SW 1271 (cell line): ENCODE measurements at regions not wholly inside any gene's neighbourhood (a gene's known extent, or its start where the extent isn't known, plus 50 kb on each side); places are given as distances from the start of the nearest gene placed in this dataset.
"Not testable (repeated sequence)": the region's sequence is repeated elsewhere in the genome, so short reads cannot be mapped to it uniquely, and the experiment has no call there.

Source experiments
- DNase-seq, 2 experiments: peaks; one replicate each; lab custom pipeline; 2025; lab: John Stamatoyannopoulos, UW

GRCh38 chr4:75189711-75190335 lies 256.9 kb downstream of the PARM1 start:
- DNase-seq = no peak

GRCh38 chr4:75180790-75181776 lies 248.2 kb downstream of the PARM1 start:
- DNase-seq = no peak

- DNase-seq = no peak
Measured at GRCh38 chr4:75180217-75180616, 247.3 kb downstream of the PARM1 start.

DNA sequence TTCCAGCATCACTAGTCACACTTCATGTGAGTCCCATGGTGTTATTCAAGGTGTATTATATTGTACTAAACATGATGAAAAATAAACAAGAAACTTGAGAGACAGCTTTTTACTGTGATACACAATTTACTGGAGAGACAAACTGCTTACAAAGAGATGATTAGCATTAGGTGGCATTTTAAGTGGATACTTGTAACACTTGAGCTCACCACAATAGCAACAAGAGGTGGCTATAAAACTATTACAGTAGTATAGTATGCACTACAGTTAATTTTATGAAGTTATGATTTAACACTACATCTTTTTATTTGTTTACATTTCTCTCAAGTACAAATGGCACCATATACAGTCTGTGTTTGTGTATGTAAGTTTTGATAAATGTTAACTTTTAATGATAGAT lies 246.6 kb downstream of the PARM1 start:
- no peak for DNase-seq

- DNase-seq = no peak
Measured at GRCh38 chr4:75172551-75172950, 239.6 kb downstream of the PARM1 start.

- DNase-seq = no peak
Measured at GRCh38 chr4:75169427-75169826, 236.5 kb downstream of the PARM1 start.

GRCh38 chr4:75169020-75169419 lies 236.1 kb downstream of the PARM1 start:
- no peak for DNase-seq

- DNase-seq = no peak
Measured at GRCh38 chr4:75168548-75168947, 235.6 kb downstream of the PARM1 start.

DNA sequence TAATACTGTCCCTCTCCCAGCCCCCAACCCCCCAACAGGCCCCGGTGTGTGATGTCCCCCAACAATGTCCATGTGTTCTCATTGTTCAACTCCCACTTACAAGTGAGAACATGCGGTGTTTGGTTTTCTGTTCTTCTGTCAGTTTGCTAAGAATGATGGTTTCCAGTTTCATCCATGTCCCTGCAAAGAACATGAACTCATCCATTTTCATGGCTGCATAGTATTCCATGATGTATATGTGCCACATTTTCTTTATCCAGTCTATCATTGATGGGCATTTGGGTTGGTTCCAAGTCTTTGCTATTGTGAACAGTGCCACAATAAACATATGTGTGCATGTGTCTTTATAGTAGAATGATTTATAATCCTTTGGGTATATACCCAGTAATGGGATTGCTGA lies 232.2 kb downstream of the PARM1 start:
- not testable (repeated sequence) for DNase-seq

- no peak for DNase-seq
Measured at GRCh38 chr4:75158451-75158850, 225.5 kb downstream of the PARM1 start.

GRCh38 chr4:75154994-75155393 lies 222.1 kb downstream of the PARM1 start:
- DNase-seq = no peak

DNA sequence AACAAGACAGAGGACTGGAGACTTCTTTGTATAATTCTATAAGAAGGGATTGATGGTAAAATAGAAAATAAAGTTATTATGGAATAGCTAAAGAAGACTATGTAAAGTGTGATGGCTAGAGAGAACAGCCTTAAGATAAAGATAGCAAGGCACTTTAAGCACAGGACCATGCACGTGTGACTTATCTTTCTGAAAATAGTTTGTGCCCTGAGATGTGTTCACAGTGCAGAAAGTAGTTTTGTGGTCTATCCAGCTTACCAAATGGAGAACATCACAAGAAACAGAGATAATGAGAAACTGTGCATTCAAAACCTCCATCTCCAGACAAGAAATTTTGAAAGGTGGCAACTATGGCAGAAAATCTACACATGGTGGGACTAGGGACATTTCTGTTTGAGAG lies 213.3 kb downstream of the PARM1 start:
- no peak for DNase-seq

- DNase-seq = no peak
Measured at GRCh38 chr4:75144475-75144874, 211.6 kb downstream of the PARM1 start.

DNA sequence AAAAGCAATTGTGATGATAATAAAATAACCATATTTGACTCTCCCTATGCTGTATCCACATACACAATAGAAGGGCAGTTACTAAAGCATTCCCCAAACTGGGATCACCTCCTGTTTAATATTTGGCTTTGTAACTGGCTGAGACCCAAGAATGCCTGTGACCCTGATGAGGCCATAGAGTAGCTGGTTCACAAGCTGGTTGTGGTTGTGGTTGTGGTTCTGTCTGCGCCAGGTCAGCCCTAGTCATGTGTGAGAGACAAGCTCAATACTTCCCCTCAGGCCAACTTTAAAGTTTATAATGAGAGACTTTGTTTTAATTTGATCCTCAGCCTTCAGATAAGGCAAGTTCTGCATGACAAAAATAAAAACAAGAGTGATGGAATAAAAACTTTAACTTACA lies 209.9 kb downstream of the PARM1 start:
- no peak for DNase-seq

- DNase-seq = no peak
Measured at GRCh38 chr4:75142382-75142781, 209.5 kb downstream of the PARM1 start.

GRCh38 chr4:75141162-75141561 lies 208.2 kb downstream of the PARM1 start:
- DNase-seq = no peak

- DNase-seq = no peak
Measured at GRCh38 chr4:75137302-75137701, 204.4 kb downstream of the PARM1 start.

DNA sequence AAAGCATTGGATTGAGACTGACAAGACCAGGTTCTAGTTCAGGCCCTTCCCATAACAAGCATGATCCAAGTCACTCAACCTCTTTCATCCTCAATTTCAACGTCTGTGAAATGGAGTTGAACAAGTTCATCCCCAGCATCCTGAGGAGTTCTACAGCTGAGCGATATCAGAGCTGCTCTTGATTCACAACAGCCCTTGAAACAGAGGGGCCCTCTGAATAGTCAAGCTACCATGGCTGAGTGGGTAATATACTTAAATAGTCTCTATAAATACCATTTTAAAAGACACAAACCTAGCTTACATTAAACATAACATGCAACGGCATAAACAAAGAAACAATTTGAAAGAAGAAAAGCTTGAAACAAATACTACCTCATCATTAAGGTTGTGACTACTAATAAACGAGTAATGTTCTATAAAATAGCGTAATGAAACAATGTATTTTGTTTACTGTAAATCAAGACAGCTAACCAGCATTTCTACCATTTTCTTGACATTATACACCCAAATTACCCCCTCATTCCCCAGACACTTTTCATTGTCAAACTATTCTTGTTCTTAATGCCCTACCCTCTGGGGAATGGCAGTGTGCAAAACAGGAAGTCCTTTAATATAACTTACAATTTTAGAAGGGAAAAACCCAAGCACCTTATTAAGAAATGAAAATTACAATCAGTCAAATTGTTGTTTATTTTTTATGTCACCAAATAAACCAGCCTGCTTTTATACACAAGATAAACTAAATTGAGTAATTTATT lies 202.3 kb downstream of the PARM1 start:
- DNase-seq = no peak

- not testable (repeated sequence) for DNase-seq
Measured at GRCh38 chr4:75126870-75127269, 194.0 kb downstream of the PARM1 start.

- DNase-seq = no peak
Measured at GRCh38 chr4:75126058-75126457, 193.1 kb downstream of the PARM1 start.

GRCh38 chr4:75122424-75123014 lies 189.6 kb downstream of the PARM1 start:
- DNase-seq = no peak

- DNase-seq = no peak
Measured at GRCh38 chr4:75118739-75119138, 185.8 kb downstream of the PARM1 start.
